Hepatocyte (in vitro differentiated cells): ENCODE measurements at regions not wholly inside any gene's neighbourhood (a gene's known extent, or its start where the extent isn't known, plus 50 kb on each side); places are given as distances from the start of the nearest gene placed in this dataset.

ENCODE experiments used
- EZH2 ChIP-seq: fragments of 200-600 bp; sonication (generic); IDR thresholded peaks from 2 replicates; pipeline ENCODE4 v1.6.1; 2016; ENCODE audit warnings: antibody characterized with exemption, mild to moderate bottlenecking, borderline replicate concordance
- EZH2phosphoT487 ChIP-seq: fragments of 200-600 bp; sonication (generic); IDR thresholded peaks from one replicate; pipeline ENCODE4 v1.6.1; 2018; ENCODE audit warnings: antibody characterized with exemption, mild to moderate bottlenecking, low read depth, moderate library complexity; ENCODE audit not compliant: unreplicated experiment, severe bottlenecking
- TF ChIP-seq, protein P1 (sequence below): fragments of 200-600 bp; sonication (generic); IDR thresholded peaks from 2 replicates; pipeline ENCODE4 v1.5.1; 2016; ENCODE audit warnings: antibody characterized with exemption, mild to moderate bottlenecking; ENCODE audit not compliant: poor library complexity

DNA sequence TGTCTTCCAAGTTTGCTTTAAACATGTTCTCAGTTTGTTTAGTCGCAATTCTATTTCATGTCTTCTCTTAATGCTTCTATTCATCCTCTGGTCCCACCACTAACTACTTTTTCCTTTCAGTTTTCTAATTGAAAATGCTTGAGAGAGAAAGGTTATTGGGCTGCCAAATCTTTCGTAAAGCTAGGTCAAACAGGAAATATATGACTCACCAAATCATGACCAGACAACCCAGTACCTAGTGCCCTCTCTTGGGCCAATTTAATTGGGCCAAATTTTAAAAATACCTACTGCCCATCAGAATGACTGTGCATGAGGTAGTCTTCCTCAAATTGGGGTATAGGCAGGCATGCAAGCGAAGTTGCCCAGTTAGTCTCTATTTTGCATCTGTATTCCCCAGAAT, 295.4 kb upstream of the PBX1 start:
- TF ChIP-seq, protein P1, sequence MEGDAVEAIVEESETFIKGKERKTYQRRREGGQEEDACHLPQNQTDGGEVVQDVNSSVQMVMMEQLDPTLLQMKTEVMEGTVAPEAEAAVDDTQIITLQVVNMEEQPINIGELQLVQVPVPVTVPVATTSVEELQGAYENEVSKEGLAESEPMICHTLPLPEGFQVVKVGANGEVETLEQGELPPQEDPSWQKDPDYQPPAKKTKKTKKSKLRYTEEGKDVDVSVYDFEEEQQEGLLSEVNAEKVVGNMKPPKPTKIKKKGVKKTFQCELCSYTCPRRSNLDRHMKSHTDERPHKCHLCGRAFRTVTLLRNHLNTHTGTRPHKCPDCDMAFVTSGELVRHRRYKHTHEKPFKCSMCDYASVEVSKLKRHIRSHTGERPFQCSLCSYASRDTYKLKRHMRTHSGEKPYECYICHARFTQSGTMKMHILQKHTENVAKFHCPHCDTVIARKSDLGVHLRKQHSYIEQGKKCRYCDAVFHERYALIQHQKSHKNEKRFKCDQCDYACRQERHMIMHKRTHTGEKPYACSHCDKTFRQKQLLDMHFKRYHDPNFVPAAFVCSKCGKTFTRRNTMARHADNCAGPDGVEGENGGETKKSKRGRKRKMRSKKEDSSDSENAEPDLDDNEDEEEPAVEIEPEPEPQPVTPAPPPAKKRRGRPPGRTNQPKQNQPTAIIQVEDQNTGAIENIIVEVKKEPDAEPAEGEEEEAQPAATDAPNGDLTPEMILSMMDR, result no peak
- TF ChIP-seq EZH2 (no peak), EZH2phosphoT487 (no peak)
